ENCODE measurements at regions not wholly inside any gene's neighbourhood (a gene's known extent, or its start where the extent isn't known, plus 50 kb on each side); places are given as distances from the start of the nearest gene placed in this dataset.
A peak's percentile ranks its signal among the peaks of the same experiment; 100 is the strongest.

DNA sequence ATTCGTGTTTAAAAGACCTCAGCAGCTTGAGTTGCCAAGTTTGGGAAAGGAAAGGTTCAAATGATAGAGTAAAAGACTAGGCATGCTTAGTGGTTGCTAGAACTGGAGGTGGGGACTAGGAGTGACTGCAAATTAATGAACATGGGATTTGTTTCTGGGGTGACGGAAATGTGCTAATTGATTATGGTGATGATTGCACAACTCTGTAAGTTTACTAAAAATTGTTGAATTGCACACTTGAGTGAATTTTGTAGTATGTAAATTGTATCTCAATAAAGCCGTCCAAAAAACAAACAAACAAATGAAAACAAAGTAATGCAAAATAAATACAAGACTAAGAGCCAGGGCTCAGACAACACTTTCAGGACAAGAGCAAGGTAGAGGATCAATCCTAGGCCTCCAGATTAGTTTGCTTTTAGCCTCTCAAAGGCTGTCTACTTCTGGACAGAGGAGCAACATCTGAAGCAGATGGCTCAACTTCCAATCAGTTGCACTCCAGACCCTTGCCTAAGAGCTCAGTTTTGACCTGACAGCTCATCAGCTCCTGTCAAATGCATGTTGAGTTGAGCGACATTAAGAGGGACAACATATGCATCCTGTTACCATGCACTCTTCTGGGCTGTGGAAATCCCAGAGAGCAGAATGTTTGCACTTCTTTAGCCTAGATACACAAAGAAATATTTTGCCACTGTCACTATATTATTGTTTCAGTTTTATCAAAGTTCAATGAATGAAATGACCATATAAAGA lies 111.2 kb upstream of the ASIC2 start:
- no peak for DNase-seq

DNA sequence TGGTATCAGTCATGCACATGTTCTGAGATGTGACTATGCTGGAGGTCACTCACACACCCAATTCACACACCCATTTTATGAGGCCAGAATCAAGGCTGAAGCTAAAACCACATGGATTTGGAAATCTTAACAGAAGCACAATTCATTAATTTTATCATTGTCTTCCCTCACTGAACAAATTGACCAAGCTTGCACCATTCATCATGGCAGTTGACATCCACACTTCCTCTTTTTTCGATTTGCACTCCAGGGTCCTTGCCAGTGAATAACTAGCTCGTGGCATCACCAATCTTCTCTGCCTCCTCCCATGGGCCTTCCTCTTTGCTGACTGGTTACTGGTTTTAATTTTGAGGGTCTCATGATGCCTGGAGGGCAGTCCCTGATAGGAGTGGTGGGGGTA lies 123.0 kb upstream of the ASIC2 start:
- no peak for DNase-seq

DNA sequence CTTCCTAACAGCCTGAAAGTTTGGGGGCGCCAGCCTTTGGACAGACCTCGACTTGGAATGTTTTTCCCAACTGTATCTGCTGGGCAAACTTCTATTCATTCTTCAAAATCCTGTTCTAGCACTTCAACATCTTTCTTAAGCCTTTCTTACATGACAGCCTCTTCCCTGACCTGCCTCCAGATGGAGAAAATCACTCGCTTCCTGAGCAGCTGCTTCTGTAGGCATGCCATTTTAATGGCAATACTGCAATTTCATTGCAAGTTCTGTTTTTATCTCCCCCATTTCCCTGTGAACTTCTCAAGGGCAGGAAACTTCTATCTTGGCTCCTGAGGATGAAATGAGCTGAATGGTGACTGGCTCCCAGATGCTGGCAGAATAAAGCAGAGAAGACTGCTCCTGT lies 128.8 kb upstream of the ASIC2 start:
- no peak for DNase-seq

DNA sequence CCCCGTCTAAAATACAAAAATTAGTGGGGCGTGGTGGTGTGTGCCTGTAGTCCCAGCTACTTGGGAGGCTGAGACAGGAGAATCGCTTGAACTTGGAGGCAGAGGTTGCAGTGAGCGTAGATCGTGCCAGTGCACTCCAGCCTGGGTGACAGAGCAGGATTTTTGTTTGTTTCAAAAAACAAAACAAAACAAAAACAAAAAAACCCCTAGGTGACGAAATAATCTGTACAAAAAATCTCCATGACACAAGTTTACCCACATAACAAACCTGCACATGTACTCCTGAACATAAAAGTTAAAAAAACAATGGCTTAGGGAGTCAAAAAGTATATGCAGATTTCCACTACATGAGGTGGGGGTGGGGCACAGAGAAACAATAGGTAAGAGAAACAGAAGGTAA lies 140.5 kb upstream of the ASIC2 start:
- peak; percentile 14 for DNase-seq

DNA sequence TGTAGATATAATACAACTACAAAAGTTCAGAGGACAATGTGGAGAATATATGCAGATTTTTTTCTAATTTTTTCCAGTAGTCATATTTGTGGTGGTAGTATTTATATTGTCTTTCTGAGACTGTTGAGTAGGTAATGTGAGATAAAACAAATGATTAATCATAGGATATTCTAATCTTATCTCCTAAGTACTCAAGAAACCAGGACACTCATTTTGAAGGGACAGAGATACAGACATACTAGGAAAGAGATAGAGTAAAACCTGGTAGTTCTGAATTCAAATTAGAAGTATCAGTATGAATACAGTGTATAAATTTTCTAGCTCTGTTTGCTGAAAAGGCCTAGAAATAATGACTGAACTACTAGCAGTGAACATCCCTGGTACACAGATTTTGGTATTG lies 141.7 kb upstream of the ASIC2 start:
- DNase-seq: no peak

DNA sequence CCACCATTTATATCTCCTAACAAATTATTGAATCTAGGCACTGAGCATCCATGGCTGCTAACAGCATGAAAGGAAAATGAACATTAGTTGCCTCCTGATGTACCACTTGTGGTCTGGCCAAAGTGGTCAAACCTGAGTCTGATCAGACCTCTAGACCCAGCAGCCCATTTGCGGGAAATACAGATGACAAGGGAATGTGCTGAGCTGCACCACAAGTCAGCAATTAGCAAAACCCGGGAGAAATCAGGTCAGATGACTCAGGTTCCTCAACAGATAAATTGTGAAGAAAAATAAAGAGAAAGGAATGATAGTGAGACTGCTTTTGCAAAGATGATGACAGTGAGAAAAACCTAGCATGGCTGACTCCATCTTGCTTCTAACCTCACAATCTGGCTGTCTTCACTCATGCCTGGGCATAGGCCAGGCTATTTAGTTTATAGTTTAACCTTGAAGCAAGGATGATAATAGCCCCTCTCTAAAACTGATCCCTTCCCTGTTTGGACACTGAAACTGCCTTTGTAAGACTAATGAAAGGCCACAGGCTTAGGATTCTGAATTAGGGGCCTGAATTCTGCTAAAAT lies 142.7 kb upstream of the ASIC2 start:
- DNase-seq: peak; percentile 94

DNA sequence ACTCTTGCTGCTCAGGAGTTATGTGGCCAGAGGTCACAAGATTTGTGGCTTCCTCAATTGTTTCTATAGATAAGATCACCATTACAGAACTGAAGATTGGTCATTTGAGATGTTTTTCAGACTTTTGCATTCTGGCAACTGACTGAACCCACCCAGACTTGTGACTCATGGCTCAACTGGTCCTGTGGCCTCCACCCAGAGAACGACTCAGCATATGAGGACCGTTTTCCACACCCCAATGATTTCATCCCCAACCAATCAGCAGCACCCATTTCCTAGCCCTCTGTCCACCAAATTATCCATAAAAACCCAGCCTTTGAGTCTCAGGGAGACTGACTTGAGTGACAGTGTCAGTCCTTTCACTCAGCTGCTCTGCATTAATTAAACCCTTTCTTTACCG lies 143.2 kb upstream of the ASIC2 start:
- DNase-seq: peak; percentile 97

DNA sequence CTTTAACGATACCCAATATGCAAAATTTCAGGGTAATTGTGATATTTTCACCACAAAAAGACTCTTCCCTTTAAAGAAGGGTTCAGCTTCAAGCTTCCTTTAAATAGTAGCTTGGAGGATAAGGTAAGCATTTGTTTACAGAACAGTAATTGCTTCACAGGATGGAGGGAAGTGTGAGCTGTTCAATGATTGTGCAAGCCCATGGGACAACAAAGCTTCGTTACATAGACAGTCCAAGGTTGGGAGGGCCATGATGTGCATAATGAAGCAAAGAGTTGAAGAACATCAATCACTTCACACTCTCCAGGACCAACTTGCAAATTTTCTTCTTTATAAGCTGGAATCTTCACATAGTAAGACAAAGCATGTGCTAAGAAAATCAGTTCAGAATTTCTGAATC lies 145.0 kb upstream of the ASIC2 start:
- DNase-seq: peak; percentile 7

DNA sequence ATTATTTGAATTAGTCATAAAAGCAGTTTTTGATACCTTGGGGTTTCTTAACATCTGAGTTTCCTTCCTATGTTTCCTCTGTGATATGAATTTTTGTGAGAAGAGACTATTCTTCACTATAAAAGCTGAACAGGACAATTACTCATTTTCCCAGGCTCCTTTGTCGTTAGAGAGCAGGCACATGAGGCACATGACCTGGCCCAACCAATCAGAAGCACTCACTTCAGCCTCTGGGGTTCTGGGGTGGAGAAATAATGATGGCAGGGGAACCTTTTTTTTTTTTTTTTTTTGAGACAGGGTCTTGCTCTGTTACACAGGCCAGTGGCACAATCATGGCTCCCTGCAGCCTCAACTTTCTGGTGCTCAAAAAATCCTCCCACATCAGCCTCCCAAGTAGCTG lies 145.5 kb upstream of the ASIC2 start:
- DNase-seq: no peak

DNA sequence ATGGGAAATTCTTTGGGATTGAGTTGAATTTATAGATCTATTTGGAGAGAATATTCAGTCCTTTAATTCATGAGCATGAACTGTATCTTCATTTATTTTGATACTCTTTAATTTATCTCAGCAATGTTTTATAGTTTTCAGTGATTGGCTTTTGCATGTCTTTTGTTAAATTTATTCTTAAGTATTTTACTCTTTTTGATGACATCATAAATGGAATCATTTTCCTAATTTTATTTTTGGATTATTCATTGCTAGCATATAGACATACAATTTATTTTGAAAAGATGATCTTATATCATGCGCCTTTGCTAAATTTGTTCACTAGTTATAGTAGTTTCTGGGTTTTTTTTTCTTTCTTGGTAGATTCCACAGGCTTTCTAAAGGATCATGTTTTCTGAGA lies 149.2 kb upstream of the ASIC2 start:
- DNase-seq: no peak

DNA sequence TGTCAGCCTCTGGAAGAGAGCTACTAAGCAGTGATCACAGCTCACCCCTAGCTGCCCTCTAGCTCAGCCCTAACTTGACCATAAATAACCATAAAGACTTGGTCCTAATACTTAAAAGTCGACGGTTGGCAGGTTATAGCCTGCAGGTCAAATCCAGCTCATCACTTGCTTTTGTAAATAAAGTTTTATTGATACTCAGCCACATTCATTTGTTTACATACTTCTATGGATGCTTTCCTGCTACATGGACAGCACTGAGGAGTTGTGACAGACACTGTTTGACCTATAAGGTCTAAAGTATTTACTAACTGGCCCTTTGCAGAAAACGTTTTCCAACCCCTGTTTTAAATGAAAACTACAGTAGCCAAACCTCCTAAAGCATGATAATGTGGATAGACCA lies 151.6 kb upstream of the ASIC2 start:
- DNase-seq: no peak

DNA sequence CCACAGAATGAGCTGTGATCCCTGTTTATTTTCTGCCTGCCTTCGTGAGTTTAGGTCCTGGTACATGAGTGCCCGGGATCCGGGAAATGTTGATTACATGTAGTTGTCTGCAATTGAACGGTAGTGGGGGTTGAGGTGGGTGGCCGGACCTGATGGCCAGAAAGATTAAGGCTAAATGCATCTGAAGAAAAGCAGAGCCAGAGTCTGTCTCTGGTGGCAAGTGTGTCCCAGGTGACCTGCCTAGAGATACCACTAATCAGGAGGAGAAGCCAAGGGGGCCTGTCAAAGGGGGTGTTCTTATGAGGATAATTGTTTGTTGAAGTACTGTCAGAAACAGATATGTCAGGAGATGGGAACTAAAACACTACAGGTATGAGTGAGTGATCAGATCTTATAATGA lies 154.0 kb upstream of the ASIC2 start:
- peak; percentile 56 for DNase-seq

DNA sequence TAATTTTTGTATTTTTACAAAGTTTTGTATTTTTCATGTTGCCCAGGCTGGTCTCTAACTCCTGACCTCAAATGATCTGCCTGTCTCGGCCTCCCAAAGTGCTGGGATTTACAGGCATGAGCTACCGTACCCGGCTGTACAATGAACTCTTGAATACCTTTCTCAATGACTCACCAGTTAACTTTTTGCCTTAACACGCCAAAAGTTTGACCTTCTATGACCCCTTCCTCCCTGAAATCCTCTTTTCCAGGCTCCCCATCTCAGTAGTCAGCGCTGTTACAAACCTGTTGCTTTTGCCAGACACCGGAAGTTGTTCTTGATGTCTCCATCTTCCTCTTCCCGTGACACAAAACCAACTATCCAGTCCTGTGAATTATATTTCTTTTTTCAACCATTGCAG lies 158.1 kb upstream of the ASIC2 start:
- peak; percentile 88 for DNase-seq

DNA sequence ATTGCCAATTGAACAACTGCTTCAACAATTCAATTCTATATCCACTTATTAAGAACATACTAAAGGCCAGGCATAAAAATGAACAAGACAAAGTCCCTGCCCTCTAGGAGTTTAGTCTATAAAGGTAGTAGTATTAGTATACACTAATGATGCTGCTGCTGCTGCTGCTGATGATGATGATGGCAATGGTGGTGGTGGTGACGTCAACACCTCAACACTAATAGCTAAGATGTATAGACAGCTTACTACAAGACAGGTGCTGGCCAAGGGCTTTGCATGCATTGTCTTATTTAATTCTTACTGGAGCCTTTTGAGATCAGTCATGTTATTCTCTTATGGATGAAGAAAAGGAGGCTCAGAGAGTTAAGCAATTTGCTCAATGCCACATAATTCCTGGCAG lies 164.4 kb upstream of the ASIC2 start:
- DNase-seq: no peak

DNA sequence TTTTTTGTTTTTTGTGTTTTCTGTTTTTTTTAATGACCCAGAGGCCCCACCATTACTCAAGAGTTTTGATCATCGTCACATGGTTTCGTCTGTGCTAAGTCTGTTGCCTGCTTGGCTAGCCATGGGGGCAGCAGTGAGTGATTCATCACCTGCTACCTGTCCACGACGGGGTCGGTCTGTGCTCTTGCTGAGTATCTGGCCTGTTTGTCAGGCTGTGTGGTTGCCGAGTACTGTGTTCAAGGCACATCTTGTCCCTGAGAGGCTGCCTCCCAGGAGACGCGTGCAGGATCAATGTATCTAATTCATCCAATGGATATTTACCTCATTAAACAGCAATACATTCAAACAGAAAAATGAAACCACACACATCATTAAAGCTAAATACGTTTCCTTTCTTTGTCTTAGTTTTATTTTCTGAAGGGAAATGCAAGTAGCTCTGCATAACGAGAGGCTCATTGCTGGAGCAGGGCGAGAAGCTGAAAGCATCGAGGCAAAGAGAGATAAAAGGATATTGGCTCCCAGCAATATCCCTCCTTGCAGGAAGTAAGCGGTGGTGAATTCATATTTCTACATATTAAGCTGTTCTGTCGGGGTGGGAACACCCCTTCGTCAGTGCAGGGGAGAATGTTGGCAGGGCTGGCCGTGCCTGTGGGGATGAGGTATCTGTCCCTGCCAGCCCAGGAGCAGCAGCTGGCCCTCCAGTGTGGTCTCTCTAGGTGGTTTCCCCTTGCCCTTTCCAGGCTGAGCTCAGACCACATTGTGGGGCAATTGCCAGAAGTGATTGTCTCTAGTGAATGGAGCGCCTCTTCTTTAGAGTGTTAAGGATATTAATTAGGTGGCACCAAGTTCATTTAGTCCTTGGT lies 166.2 kb upstream of the ASIC2 start:
- peak; percentile 85 for DNase-seq

DNA sequence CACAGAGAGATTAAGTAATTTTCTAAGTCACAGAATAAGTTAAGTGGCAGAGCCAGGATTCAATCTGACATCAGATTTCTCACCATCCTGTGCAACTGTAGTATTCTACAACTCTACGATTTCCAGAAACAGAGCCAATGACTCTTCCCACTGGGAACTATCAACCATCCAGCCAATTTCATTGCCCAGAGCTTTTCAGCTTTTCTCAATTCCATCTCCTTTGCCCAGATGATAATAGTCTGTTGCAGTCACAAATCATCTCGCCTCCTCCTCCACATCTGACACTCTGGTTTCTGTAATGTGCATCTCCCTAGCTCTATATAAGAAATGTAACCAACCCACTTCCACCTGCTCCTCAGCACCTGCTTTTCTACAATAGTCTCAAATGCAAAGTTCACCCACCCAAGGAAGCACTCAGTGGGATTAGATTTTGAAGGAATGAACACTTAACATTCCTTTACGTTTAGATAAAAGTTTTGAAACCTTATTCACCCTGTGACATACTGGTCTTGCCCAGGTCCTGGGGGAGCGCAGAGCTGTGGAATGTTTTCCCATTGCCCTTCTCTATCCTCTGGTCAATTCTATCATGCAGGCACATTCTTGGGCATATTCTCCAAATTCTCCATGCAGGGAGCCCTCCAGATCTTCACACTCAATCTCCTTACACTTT lies 167.8 kb upstream of the ASIC2 start:
- peak; percentile 58 for DNase-seq

DNA sequence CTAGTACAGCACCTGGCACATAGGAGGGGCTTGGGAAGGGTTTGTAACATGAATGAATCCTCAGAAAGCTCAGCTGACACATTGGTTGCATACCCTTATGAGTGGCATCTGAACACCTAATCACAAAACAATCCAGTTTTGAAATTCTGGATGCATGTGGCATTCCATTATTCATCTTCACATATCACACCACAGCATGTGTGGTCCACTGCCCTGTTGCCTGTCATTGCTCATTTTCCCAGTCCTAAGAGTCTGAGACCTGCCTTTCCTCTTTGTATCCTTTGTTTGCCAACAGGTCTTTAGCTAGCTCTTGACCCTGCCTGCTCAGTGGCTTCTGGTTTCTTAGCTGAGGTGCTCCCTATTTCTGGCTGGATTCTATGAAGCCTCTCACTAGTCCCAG lies 170.8 kb upstream of the ASIC2 start:
- DNase-seq: peak; percentile 60

DNA sequence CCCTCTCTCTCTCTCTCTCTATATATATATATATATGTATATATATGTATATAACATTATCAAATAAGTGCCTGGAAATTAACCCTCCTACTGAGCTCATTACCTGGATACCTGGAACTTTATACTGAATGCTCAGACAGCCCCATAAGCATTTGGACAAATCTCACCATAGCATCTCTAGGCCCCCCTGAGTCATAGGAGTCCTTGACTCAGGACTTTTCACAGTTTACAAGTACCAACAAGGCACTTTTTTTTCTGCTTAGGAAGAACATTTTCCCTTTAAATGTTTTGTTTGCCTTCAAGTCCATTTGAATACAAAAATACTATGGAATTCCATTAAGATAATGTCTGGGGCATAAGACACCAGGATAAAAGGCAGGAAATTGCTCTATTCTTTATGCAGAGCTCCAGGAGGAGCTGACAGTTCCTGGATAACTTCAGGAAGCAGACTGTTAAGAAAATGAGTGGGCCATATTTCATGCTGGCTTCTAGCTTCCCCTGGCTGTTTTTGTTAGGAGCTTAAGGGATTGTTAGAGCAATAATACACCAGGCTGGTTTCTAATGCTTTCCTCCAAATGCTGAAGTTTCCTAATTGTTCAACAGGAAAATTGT lies 171.7 kb upstream of the ASIC2 start:
- peak; percentile 80 for DNase-seq

DNA sequence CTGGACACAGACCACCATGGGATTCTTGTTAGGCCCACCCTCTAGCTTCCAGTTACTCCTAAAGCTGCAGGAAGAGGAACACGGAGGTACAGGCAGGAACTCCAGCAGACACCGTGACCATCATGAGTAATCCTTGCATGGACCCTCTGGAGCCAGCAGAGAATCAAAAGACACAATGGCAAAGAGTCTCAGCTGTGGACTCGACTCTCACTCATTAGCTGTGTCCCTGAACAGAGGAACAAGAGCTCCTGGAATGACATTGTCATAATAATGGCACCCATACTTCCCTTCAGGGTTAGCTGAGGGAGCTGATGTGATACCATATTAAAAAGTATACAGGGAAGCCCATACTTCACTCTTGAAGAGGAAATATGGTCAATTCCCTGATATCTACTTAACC lies 176.3 kb upstream of the ASIC2 start:
- no peak for DNase-seq

DNA sequence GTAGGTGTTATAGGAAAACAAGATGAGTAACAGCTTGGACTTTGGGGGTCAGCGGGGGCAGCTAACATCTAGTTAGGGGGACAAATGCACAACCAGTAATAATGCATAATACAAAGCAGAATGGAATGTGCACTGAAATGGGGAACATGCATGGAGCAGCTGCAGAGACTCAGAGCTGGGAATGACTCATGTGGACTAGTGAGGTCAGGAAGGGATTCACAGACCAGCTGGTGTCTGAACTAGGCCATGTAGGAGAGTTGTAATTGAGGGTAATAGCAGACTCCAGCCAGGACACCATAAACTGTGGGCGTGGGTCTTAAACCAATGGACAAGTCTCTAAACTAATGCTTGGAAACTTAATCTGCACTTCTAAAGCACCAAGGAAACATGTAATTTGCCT lies 176.8 kb upstream of the ASIC2 start:
- DNase-seq: peak; percentile 98

DNA sequence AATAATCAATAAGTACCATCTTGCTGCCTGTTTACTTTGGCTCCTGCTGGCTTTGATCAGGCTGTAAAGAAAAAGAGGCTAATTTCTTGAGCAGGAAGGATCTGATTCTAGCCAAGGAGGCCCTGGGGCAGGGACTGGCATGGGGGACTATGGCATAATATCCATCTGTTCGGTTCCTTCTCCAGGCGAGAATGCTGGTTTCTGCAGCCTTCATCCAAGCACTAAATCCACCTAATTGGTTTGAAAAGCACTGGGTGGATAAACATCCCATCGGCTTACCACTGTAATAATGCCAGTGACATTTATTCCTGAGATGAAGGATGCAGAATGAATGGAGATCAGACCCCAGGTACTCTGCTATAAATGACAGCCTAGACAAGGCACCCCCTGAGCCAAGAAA lies 180.0 kb upstream of the ASIC2 start:
- no peak for DNase-seq

DNA sequence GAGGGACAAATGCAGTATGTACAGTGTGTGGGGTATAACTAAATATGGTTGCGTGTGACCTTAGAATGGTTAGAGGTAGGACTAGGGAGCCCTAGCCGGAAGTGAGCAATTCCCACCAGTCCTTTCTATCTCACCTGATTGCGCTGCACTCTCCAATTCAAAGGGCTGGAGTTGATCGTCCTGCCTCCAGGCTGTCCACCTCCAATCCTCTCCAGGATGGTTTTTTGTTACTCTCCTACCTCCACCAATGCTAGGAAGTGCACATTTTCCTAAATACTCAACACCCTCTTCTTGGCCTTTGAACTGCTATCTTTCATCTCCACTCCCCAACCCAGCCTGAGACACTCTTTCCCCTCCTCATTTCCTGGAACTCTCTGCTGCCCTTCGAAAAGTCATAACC lies 181.7 kb upstream of the ASIC2 start:
- no peak for DNase-seq

DNA sequence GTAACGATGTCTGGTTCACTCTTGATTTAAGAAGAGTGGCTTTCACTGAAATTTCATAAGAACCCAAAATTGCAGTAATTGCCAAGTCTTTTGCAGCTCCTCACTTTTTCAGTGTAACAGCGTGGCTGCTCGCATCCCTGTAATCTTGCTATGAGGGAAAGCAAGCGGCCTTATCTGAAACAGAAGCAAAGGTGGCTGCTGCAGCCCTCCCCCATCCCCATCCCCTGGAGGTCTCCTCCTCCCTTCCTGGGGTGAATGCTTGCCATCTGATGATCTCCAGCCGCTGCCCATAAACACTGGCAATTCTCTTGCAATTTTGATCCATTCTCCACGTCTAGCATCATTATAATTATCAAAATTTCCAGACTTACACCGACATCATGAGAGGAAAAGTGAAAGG lies 182.5 kb upstream of the ASIC2 start:
- DNase-seq: no peak
